HG02973 (cell line): ENCODE measurements at regions not wholly inside any gene's neighbourhood (a gene's known extent, or its start where the extent isn't known, plus 50 kb on each side); places are given as distances from the start of the nearest gene placed in this dataset.
"Not testable (repeated sequence)": the region's sequence is repeated elsewhere in the genome, so short reads cannot be mapped to it uniquely, and the experiment has no call there.

Source experiments
- ATAC-seq: cut with Tn5 transposase; IDR thresholded peaks from one replicate; pipeline ENCODE4 v1.9.1; 2021; ENCODE audit warnings: moderate library complexity; ENCODE audit not compliant: unreplicated experiment

DNA sequence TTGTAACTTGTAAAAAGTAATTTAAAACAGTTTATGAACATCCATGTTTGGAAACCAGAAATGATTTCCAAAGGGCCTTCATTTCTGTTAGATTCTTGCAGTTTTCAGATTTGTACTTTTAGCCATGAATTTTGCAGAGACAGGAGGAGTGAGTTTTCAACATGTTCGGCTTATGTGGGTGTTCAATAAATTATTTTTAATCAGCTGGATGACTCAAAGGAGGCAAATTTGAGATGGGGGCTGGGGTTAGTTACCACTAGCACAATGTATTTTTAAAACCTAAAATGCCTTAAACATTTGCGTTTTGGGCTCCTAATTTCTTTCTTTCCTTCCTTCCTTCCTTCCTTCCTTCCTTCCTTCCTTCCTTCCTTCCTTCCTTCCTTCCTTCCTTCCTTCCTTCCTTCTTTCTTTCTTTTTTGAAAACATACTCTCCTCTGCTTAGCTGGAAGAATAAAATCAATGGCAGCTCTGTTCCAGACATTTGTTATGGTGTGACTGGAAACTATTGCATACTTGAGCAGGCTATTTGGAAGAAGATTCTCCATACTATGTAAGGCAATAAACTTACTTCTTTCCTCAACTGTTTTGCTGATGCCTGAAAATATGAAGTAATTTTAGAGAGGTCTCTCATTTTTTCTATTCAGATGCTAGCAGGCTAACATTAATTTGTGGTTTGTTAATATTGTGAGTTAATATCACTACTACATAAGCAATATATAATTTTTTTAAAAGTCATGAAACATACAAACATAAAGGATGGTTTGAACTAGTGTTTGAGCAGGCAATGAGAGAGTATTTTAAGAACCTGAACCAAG, 394.4 kb downstream of the NYAP2 start:
- ATAC-seq = no peak

DNA sequence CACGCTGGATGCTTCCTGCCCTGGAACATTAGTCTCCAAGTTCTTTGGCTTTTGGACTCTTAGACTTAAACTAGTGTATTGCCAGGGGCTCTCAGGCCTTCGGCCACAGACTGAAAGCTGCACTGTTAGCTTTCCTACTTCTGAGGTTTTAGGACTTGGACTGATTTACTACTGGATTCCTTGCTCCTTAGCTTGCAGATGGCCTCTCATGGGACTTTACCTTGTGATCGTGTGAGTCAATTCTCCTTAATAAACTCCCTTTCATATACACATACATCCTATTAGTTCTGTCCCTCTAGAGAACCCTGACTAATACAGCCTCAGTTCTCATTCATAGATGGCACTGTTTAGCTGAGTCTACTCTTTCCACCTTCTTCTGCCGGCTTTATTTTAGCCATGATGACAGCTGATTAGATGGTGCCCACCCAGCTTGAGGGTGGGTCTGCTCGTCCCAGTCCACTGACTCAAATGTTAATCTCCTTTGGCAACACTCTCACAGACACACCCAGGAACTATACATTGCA, 389.1 kb downstream of the NYAP2 start:
- ATAC-seq = no peak

DNA sequence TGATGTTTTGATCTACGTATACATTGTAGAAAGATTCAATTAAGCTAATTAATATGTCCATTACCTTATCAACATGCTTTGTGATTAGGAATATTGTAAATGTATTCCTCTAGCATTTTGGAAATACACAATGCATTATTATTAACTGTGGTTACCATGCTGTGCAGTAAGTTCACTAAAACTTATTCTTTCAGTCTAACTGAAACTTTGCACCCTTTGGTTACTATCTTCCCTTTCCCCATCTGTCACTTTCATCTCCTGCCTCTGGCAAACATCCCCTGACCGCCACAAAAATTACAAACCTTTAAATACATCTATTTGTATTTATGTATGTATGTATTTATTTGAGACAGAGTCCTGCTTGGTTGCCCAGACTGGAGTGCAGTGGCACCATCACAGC, 388.0 kb downstream of the NYAP2 start:
- no peak for ATAC-seq

DNA sequence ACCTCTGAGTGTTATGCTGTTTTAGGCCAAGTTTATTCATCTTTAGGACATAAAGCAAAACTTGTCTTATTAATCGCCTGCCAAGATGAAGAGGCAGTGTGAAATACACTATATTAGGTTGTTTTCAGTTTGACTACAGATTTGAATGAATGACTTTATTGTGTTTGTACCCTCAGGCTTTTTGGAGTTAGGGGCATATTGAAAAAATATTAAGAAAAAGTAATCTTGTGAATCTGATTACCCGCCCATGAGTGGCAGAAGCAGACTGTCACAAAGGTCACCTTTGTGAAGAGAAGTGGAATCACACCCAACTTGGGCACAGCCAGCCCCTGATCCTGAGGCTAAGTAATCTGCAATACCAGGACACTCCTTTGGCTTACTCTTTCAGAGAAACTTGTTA, 382.5 kb downstream of the NYAP2 start:
- no peak for ATAC-seq

DNA sequence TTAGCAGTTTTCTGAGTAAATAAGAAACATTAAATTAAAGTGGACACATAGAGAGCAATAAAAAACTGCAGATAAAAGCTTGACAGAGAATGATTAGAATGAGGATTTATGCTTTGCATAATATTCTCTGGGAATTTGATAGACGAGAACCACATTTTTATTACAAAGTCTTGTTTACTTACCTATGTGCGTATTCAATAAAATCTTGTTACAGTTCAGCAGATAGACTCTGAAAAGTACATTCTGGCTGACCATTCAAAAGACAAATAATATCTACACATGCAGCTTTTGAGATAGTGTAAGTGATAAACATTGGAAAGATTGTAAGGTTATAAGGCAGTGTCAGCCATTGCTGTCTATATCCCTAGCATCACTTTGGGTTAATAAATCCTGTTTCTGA, 381.6 kb downstream of the NYAP2 start:
- ATAC-seq = no peak

DNA sequence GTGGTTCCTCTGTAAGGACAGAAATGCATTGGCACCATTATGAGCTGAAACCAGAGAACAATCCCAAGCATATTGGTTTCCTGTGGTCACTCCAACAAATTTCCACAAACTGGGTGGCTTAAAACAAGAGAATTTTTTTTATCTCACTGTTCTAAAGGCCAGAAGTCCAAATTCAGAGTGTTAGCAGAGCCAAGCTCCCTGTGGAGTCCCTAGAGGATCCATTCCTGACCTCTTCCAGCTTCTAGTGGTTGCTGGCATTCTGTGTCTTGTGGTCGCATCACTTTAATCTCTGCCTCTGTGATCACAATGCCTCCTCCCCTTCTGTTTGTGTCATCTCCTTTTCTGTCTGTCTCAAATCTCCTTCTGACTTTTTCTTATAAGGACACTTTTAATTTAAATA, 380.3 kb downstream of the NYAP2 start:
- no peak for ATAC-seq

DNA sequence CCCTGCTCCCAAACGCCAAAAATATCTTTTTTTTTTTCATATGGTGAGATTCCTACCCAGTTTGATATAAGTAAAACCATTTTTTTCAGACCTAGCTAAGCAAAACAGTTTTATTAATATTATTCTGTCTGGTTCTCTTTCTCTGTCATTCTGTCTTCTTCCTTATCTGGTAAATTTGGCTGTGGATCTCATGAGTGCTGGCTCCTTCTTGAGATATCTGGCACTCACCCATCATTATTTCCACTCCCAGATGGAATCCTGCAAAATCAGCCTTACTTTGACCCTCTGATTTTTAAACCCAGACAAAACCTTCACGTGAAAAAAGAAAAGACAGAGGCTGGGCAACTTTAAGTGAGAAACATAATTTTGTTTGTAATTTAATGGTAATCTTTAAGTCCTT, 373.6 kb downstream of the NYAP2 start:
- no peak for ATAC-seq

DNA sequence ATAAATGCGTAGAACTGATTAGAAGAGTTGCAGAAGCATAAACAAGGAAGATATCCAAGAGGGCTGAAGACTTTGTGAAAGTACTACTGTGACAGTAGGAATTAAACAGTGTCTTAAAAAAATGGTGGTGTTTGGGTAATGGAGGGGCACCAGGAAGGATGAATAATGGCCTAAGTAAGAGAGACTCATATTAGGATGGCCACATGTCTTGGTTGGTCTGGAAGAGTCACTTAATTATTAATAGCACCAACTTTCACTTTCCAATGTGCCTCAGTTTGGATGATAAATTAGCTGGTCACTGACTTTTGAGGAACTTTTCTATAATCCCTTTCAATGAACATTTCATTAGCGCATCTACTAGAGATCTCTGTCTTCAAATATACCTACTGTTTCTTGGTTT, 372.2 kb downstream of the NYAP2 start:
- peak; percentile 57 for ATAC-seq

DNA sequence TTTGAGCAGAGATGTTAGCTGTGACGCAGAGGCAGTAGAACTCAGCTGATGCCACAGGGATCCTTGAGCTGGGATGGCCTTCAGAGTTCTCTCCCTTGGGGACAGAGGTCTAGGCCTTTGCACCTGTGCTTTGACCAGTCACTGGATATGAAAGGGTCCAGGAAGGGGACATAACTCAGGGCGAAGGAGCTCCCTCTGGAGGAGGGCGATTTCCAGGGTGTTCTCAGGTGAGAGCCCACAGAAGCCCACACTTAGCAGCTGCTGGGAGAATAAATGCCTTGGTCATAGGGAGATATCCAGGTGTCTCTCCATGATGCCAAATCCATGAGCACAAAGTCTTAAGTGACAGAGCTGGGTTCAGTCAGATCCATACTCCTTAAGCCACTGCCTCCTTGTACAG, 369.2 kb downstream of the NYAP2 start:
- ATAC-seq = no peak

DNA sequence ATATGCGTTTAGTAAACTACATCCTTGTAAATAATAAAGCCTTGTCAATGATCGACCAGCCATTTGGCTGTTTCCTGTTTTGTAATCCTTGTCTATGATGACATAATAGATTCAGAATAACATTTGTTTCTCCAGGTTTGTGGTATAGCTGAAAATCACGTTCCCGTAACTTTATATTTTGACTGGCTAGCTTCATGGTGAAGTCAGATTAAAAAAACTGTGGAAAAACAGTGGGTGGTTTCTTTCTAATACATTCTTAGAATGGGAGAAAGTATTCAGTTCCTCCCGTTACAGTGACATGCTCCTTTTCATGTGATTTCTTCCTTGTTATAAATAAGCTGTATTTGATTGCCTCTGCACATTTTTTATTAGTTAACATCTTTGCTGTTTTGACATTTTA, 366.9 kb downstream of the NYAP2 start:
- no peak for ATAC-seq

DNA sequence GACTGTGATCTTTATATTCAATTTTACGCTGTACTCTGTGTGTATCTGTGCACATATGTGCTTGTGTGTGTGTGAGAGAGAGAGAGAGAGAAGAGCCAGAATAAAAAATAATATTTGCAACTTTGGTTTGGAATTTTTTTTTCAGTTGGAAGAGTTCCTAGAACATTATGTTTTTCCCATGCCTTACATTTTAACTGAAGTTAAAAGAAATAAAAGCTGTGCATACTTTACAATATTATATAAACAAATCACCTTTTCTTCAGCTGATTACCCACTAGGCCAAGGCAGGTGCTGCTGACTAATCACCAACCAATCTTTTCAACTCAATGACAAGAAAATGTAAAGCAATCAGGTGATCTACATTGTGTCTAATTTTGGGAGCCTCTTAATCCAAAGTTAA, 366.3 kb downstream of the NYAP2 start:
- ATAC-seq = no peak

DNA sequence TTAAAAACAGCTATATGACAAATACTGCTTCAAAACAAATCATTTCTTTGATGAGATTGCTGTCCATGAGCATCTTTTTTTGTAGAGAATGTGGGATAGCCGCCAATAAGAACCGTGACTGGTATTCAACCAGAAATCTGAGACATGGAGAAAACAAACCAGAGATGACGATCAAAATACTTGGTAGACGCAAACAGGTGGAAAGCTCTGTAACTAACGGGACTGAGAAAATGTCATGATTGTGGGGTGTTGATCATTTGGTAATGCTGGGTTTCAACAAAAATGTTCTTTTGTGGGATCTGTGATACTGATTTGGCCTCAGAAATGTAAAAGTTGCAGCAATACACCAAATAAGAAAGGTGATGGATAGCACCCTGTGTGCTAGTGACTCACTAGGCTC, 364.8 kb downstream of the NYAP2 start:
- no peak for ATAC-seq

DNA sequence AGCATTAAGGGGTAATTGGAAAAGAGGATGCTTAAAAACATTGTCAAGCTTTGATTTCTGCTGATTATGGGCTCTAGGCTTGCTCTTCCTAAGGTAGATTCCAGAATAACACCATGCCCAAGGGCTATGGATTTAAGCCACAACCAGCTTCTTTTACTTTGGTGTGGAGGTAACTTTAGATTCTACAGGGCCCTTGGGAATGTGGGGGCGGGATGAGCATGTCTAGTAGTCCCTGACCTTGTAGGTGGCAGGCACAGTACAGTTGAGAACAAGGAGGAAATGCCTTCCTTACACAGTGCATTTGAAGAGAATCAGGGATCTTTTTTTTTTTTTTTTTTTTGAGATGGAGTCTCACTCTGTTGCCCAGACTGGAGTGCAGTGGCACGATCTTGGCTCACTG, 364.2 kb downstream of the NYAP2 start:
- ATAC-seq = no peak

DNA sequence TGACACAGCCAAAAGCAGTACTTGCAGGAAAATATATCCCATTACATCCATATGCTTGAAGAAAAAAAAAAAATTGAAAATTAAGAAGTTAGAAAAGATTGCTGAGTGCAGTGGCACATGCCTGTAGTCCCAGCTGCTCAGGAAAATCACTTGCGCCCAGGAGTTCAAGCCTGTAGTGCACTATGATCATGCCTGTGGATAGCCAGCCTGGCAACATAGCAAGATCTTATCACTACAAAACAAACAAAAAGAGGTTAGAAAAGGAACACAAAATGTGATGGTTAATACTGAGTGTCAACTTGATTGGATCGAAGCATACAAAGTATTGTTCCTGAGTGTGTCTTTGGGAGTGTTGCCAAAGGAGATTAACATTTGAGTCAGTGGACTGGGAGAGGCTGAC, 361.9 kb downstream of the NYAP2 start:
- ATAC-seq = no peak

DNA sequence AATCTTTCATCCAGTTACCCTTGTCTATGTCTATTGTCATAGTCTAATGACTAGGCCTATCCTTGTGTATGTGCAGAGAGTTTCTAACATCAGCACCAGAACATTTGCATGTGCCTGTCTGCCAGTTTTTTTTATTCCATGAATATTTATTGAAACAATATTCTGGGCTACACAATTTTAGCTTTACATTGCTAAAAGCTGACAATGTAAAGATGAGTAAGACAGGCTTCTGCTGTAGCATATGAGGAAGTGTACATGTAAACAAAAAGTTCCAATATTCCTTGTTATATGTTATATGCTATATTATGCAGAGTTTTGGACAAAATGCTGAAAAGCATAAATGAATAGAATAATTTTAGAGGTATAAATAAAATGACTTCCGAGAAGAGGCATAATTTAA, 357.7 kb downstream of the NYAP2 start:
- ATAC-seq = no peak

DNA sequence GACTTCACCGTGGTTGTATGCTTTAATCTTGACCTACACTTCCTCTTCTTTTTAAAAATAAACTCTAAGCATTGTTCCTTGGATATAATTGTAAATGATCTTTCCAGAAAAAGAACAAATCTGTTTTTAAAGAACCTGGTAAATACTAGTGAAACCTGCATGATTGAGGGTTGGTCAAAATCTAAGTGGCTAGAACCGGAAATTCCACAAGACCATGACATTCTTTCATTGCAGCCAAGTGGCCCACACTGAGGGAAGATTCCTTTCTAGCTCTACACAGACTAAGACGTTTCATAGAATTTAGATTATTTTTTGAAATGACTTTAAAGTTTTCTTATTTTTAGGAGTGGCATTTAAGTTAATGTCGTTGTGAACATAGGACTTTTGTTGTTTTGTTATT, 356.7 kb downstream of the NYAP2 start:
- ATAC-seq = no peak

DNA sequence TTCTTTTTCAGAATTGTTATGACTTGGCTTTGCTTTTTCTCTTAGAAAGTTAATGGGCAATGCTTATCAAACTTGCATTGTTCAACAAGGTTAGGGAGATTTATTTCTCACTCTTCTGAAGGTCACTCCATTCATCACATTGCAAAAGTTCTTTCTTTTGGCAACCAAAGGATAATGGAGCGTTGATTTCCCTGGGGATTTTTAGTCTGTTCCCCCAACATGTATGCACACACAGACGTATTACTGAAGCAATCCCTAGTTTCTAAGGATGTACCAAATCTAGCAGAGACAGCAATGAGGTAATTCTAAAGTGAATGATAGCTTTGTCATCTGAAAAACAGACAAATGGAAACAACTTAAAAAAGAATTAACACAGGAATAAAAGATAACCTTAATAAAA, 349.1 kb downstream of the NYAP2 start:
- no peak for ATAC-seq

DNA sequence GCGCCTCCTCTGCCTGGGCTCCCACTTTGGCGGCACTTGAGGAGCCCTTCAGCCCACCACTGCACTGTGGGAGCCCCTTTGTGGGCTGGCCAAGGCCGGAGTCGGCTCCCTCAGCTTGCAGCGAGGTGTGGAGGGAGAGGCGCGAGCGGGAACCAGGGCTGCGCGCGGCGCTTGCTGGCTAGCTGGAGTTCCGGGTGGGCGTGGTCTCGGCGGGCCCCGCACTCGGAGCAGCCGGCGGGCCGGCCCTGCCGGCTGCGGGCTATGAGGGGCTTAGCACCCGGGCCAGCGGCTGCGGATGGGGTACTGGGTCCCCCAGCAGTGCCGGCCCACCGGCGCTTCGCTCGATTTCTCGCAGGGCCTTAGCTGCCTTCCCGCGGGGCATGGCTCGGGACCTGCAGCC, 344.5 kb downstream of the NYAP2 start:
- ATAC-seq = not testable (repeated sequence)

DNA sequence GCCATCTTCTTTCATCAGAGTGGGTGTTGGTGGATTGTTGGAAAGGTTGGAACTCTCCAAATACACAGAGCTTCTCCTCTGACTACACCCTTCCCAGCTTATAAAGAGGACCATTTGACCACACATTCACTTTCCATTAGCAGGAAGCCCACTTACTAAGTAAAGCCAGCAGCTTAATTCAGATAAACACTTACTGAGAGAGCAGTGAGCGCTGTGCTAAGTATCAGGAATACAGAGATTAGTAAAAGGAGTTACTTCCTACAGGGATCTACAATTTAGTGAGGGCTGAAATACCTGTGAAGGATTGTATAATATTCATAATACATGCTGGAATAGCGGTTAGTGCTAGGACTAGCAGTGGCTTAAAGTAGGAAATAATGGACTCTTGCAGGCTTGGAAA, 343.0 kb downstream of the NYAP2 start:
- ATAC-seq = no peak

DNA sequence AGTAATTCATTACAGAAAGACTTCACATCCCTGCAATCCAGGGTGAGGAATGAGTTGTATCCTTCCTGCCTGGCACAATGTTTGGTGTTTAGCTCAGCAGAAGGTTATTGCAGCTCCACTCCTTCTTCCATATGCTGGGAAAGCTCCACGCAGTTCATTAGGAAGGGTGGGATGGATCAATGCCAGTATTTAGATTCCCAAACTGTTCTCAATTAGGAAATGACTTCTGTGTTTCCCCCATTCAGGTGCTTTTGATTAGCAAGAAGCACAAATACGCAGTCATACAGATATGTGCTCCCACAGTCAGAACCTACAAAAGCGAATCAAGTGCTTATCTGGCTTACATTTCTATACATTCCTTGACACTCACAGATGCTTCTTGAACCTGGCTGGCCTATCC, 340.6 kb downstream of the NYAP2 start:
- ATAC-seq = no peak

DNA sequence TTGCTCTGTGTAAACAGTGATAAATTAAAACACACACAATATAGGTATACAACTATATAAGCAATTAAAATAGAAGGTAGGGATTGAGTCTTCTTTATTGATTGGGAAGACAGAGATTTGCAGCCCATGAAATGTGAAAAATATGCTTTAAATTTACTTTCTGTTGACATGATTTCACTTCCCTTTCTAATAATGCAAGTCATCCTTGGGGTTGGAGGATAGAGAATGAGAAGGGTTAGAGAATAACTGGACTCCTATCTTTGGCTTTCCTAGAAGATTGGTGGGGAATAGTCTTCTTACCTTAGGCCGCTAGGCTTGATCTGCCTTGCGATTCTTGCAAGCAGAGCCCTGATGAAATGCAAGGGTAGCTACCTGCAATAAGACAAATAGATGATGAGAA, 339.8 kb downstream of the NYAP2 start:
- ATAC-seq = no peak

DNA sequence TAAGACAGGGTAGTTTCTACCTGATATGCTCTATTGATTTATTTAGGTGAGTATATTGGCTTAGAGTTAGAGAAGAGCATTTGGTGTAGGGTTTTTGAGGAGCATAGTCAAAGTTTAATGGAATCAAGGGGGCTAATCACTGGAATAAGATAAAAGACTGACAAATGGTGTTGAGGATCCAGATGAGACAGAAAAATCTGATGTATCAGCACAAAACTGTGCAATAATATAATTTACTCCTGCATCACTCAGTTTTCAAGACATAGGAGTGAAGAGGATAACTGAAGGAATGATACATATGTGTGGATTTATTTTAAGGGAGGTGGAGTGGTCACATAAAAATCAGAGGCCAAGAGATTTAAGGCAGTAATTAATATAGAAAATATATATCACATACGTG, 339.2 kb downstream of the NYAP2 start:
- ATAC-seq = no peak

DNA sequence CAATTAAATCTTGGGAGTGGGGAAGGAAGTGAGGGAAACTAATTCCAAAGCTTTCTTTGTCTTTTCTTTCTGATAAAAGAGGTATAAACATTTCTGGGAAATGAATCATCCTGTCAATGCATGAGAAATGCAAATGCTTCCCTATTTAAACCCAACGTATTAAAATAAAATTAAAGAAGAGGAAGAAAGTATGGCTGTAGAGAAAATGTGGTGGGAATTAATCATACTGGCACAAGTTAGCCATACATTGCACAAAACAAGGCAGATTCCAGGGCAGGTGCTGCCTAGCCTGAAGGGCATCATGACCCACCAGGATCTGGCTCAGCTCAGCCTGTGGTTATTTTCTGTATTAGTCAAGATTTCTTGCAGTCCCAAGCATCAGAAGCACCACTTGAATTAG, 338.0 kb downstream of the NYAP2 start:
- ATAC-seq = no peak
